Ramos (cell line): ENCODE measurements at regions not wholly inside any gene's neighbourhood (a gene's known extent, or its start where the extent isn't known, plus 50 kb on each side); places are given as distances from the start of the nearest gene placed in this dataset.
"Not testable (repeated sequence)": the region's sequence is repeated elsewhere in the genome, so short reads cannot be mapped to it uniquely, and the experiment has no call there.

Experiments
- in situ Hi-C: fragments of 300-500 bp; cut with MboI; formaldehyde crosslinking; loops from one replicate; pipeline ENCODE4 v1.14.3; 2022; ENCODE audit warnings: low sequenced_read_pairs; ENCODE audit not compliant: unreplicated experiment

DNA sequence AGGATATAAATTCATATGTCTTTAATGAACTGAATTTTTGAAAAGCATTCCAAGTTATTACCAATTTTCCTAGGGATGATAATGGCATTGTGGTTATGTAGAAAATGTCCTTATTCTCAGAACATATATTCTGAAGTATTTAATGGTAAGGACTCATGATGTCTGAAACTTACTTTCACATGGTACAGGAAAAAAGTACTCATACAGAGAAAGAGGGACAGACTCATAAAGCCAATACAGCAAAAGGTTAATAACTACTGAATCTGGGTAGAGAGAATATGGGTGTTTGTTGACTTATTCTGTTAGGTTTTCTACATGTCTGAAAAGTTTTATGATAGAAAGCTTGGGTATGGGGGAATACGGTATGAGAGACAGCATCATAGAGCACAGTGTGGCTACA lies 84.3 kb upstream of the SERTAD2 start:
- in situ Hi-C loops, result no loop called here

DNA sequence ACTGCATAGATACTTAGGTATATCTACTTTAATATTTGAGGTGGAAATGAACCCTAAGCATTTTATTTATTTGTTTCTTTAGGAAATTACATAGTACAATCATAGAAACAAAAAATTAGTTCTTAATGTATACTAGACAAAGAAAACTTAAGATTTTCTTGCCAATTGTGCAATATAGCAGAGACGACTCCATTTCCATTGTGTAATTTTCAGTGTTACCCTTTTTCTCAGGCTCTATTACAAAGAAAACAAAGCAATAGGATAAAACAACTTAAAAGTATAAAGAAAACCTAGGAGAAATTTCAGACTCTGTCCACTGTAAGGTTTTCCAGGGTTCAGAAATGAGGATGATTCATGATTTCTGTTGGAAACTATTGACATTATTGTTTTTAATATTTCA lies 89.0 kb upstream of the SERTAD2 start:
- in situ Hi-C loops, result no loop called here

DNA sequence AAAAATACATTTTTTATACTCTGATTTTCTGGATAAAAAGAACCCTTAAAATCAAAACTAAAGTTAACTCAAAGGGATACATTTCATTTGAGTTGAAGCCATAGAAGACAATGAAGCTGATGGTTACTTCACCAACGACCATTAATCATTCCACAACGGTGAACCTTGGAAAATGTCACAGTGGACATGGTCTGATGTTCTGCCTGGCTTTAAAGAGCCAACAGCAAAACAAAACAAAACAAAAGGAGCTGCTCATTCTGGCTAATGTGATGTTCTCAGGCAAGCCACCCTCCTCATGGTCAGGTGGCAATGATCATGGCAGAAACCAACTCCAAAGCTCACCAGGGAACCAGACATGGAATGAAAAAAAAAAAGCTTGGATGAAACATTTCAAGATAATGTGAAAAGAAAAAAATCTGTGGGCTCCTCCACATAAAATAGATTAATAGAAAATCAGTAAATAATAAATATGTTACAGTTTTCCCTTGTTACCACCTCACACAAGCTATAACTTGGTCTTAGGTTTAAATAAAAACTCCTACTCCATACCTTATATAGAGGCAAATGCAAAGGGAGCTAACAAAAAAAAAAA lies 90.1 kb upstream of the SERTAD2 start:
- in situ Hi-C loops, result no loop called here

- in situ Hi-C loops, result no loop called here
These were observed 91.8 kb upstream of the SERTAD2 start for GRCh38 chr2:64745562-64745961.

DNA sequence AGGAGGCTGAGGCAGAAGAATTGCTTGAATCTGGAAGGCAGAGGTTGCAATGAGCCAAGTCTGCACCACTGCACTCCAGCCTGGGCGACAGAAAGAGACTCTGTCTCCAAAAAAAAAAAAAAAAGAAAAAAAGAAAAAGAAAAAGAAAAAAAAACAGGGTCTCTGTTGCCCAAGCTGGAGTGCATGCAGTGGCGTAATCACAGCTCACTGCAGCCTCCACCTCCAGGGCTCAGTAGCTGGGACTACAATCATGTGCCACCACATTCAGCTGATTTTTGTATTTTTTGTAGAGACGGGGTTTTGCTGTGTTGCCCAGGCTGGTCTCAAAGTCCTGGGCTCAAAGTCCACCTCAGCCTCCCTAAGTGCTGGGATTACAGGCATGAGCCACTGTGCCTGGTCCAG lies 94.0 kb upstream of the SERTAD2 start:
- in situ Hi-C loops, result not testable (repeated sequence)

DNA sequence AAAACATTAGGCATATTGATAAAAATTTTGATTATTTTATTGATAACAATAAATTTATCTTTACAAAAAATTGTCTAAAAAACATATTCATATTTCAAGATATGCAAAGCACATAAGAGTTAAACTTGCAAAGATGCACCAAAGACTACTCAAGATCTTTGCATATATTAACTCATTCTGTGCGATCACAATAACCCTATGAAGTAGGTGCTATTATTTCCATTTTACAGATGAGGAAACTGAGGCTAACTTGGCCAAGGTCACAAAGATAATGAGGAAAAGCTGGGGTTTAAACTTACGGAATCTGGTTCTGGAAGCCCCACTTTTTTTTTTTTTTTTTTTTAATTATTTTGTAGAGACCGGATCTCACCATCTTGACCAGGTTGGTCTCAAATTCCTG lies 94.4 kb upstream of the SERTAD2 start:
- in situ Hi-C loops, result no loop called here

DNA sequence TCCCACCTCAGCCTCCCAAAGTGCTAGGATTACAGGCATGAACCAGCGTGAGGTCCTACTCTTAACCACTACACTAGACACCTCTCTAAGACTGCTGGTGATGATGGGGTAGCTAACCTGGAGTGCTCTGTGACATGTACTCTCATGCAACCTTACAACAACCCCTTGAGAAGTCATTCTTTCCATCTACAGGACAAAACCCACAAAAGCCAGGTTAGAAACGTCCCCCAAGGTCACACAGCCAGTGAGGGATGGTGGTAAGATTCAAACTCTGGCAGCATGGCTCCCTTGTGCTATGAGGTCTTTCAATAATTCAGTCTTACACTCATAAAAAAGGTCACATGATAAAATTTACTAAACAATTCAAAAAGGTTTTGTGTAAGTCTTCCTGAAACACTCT lies 94.8 kb upstream of the SERTAD2 start:
- in situ Hi-C loops, result no loop called here

- in situ Hi-C loops, result no loop called here
These were observed 95.7 kb upstream of the SERTAD2 start for GRCh38 chr2:64749446-64749845.

- in situ Hi-C loops, result loop anchor here (25.0 kb wide), 1 partner anchor 287 kb away; no protein-coding TSS in a partner anchor
These were observed 96.5 kb upstream of the SERTAD2 start for GRCh38 chr2:64750001-64750816.

- in situ Hi-C loops, result loop anchor here (25.0 kb wide), 1 partner anchor 286 kb away; no protein-coding TSS in a partner anchor
These were observed 97.1 kb upstream of the SERTAD2 start for GRCh38 chr2:64750817-64751285.

- in situ Hi-C loops, result loop anchor here (25.0 kb wide), 1 partner anchor 286 kb away; no protein-coding TSS in a partner anchor
These were observed 97.9 kb upstream of the SERTAD2 start for GRCh38 chr2:64751286-64752260.

DNA sequence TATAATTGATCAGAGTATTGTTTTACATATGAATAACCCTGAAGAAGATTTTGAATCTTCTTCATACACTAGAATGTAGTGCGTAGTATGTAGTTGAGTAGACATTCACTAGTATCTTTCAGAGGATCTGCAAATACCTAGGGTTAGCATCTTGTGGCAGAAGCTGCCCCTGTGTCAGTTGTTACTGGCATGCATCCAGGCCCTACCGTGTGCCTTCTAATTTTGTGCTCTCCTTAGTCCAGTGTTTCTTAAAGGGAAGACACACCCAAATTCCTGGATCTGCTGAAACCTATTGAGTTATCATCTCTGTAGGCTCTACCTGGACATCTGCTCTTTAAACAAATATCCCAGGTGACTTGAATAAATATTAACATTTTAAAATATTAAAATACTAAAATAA lies 99.7 kb upstream of the SERTAD2 start:
- in situ Hi-C loops, result loop anchor here (25.0 kb wide), 1 partner anchor 284 kb away; no protein-coding TSS in a partner anchor

GRCh38 chr2:64754570-64754969 lies 100.9 kb upstream of the SERTAD2 start:
- in situ Hi-C loops, result loop anchor here (25.0 kb wide), 1 partner anchor 283 kb away; no protein-coding TSS in a partner anchor

- in situ Hi-C loops, result loop anchor here (25.0 kb wide), 1 partner anchor 280 kb away; no protein-coding TSS in a partner anchor
These were observed 103.4 kb upstream of the SERTAD2 start for GRCh38 chr2:64757126-64757525.

DNA sequence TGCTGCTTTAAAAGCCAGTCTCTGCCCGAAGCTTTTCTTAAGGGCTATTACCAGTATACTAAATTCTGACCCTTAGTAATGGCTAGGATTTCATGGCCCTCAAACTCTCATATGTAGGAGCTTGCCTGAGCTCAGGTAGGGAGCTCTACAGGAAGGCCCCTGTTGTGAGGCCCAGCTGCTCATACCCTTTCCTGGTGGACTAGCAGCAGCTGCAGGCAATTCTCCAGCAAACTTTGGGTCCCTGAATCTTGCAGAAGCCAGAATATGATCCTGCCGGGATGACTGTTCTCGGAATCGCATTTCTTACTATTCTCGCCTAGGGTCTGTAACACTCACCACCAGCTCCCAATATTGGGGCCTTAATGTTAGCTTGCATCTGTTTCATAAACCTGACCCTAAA lies 106.4 kb upstream of the SERTAD2 start:
- in situ Hi-C loops, result loop anchor here (25.0 kb wide), 1 partner anchor 277 kb away; no protein-coding TSS in a partner anchor

GRCh38 chr2:64762301-64762997 lies 108.7 kb upstream of the SERTAD2 start:
- in situ Hi-C loops, result loop anchor here (25.0 kb wide), 1 partner anchor 275 kb away; no protein-coding TSS in a partner anchor

DNA sequence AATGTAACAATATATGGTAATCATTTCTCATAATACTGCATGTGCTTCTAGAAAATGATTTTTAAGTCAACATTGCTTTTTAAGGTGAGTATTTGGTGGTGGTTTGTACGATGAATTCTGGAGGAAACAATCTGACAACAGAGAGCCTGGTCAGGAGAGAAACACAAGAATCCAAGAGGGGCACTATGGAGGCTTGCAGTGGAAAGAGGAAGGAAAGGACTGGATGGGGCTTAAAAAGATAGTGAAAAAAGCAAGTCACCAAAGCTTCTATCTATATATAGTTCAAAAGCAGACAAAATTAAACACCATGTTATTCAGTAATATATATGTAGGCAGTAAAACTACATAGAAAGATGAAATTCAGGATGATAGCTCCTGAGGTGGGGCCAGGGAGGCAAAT lies 109.4 kb upstream of the SERTAD2 start:
- in situ Hi-C loops, result loop anchor here (25.0 kb wide), 1 partner anchor 274 kb away; no protein-coding TSS in a partner anchor

DNA sequence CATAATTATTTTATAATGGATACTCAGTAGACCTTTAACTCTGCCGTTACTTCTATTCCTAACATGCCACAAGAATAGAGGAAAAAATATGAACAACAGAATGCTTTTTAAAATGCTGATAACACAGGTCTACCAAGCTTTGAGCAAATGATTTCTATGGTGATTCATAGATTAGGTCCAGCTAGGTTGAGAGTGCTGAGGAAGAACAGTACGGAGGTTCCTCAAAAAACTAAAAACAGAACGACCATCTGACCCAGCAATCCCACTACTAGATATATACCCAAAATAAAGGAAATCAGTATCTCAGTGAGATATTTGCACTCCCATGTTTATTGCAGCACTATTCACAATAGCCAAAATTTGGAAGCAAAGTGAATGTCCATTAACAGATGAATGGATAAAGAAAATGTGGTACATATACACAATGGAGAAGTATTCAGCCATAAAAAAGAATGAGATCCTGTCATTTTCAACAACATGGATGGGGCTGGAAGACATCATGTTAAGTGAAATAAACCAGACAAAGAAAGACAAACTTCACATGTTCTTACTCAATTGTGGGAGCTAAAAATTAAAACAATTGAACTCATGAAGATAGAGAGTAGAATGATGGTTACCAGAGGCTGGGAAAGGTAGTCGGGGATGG lies 111.6 kb upstream of the SERTAD2 start:
- in situ Hi-C loops, result loop anchor here (25.0 kb wide), 1 partner anchor 272 kb away; no protein-coding TSS in a partner anchor
